GM23338 (cell line): ENCODE measurements at regions not wholly inside any gene's neighbourhood (a gene's known extent, or its start where the extent isn't known, plus 50 kb on each side); places are given as distances from the start of the nearest gene placed in this dataset.

Experiments
- ATAC-seq: fragments of 200-7000 bp; cut with Tn5 transposase; 3 replicates; pipeline ENCODE4 v1.9.1; 2020
- DNase-seq: peaks from one replicate; pipeline ENCODE4 v3.0.0-alpha.2; 2015; ENCODE audit warnings: low spot score
- H2AFZ ChIP-seq: fragments of 200-600 bp; sonication (generic); 2 replicates; pipeline ENCODE4 v1.8.0; 2016; ENCODE audit warnings: antibody characterized with exemption, mild to moderate bottlenecking, moderate library complexity
- H3F3A ChIP-seq: fragments of 200-600 bp; sonication (generic); replicated peaks from 2 replicates; pipeline ENCODE4 v1.8.0; 2017; ENCODE audit warnings: antibody characterized with exemption, mixed run types, low read depth
- H3K27ac ChIP-seq: fragments of 200-600 bp; sonication (generic); 2 replicates; pipeline ENCODE4 v1.6.1; 2016; ENCODE audit warnings: low read depth
- H3K27me3 ChIP-seq: fragments of 200-600 bp; sonication (generic); 2 replicates; pipeline ENCODE4 v1.8.0; 2016; ENCODE audit warnings: mild to moderate bottlenecking, mixed run types, moderate library complexity; ENCODE audit not compliant: insufficient read depth
- H3K36me3 ChIP-seq: fragments of 200-600 bp; sonication (generic); 2 replicates; pipeline ENCODE4 v1.8.0; 2016; ENCODE audit warnings: mild to moderate bottlenecking; ENCODE audit not compliant: insufficient read depth
- H3K4me1 ChIP-seq: fragments of 200-600 bp; sonication (generic); 2 replicates; pipeline ENCODE4 v1.8.0; 2016; ENCODE audit warnings: mild to moderate bottlenecking, moderate library complexity; ENCODE audit not compliant: insufficient read depth
- H3K4me2 ChIP-seq: fragments of 200-600 bp; sonication (generic); 2 replicates; pipeline ENCODE4 v1.7.1; 2017; ENCODE audit warnings: mixed run types
- H3K4me3 ChIP-seq: fragments of 200-600 bp; sonication (generic); 2 replicates; pipeline ENCODE4 v1.6.1; 2016; ENCODE audit warnings: mixed run types
- H3K79me2 ChIP-seq: fragments of 200-600 bp; sonication (generic); replicated peaks from 2 replicates; pipeline ENCODE4 v1.8.0; 2017; ENCODE audit warnings: mild to moderate bottlenecking; ENCODE audit not compliant: insufficient read depth
- H3K9me2 ChIP-seq: fragments of 200-600 bp; sonication (generic); 2 replicates; pipeline ENCODE4 v1.8.0; 2017; ENCODE audit not compliant: insufficient read depth
- H4K20me1 ChIP-seq: fragments of 200-600 bp; sonication (generic); replicated peaks from 2 replicates; pipeline ENCODE4 v1.8.0; 2017; ENCODE audit warnings: mild to moderate bottlenecking; ENCODE audit not compliant: insufficient read depth
- H3K27ac Mint-ChIP-seq: 2 replicates; pipeline ENCODE4 v1.8.0; 2020; ENCODE audit warnings: inconsistent platforms, mild to moderate bottlenecking, moderate library complexity, mixed read lengths
- H3K27me3 Mint-ChIP-seq: 3 replicates; pipeline ENCODE4 v1.8.0; 2022; ENCODE audit warnings: low read depth, mild to moderate bottlenecking, moderate library complexity, mixed read lengths, inconsistent platforms; ENCODE audit not compliant: insufficient read depth, poor library complexity
- H3K36me3 Mint-ChIP-seq: 3 replicates; pipeline ENCODE4 v1.8.0; 2021; ENCODE audit warnings: low read depth, mild to moderate bottlenecking, inconsistent platforms, moderate library complexity, mixed read lengths
- H3K4me1 Mint-ChIP-seq: 3 replicates; pipeline ENCODE4 v1.8.0; 2020; ENCODE audit warnings: mild to moderate bottlenecking, inconsistent platforms, mixed read lengths
- H3K4me3 Mint-ChIP-seq: 3 replicates; pipeline ENCODE4 v1.8.0; 2021; ENCODE audit warnings: moderate library complexity, mild to moderate bottlenecking, inconsistent platforms, mixed read lengths
- H3K9me3 Mint-ChIP-seq: 3 replicates; pipeline ENCODE4 v1.8.0; 2020; ENCODE audit warnings: moderate library complexity, mild to moderate bottlenecking, inconsistent platforms, mixed read lengths
- EZH2 ChIP-seq: fragments of 200-600 bp; sonication (generic); IDR thresholded peaks from one replicate; pipeline ENCODE4 v1.8.0; 2017; ENCODE audit warnings: antibody characterized with exemption, mild to moderate bottlenecking, low read depth; ENCODE audit not compliant: unreplicated experiment
- EZH2phosphoT487 ChIP-seq: fragments of 200-600 bp; sonication (generic); IDR thresholded peaks from one replicate; pipeline ENCODE4 v1.8.1; 2018; ENCODE audit warnings: antibody characterized with exemption; ENCODE audit not compliant: unreplicated experiment
- JUNB ChIP-seq: IDR thresholded peaks from one replicate; pipeline ENCODE4 v1.6.1; 2016; ENCODE audit warnings: antibody characterized with exemption; ENCODE audit not compliant: unreplicated experiment
- POLR2AphosphoS5 ChIP-seq: IDR thresholded peaks from 2 replicates; pipeline ENCODE4 v1.6.1; 2016; ENCODE audit warnings: antibody characterized with exemption, low read depth
- STAT1 ChIP-seq: IDR thresholded peaks from one replicate; pipeline ENCODE4 v1.6.1; 2016; ENCODE audit warnings: antibody characterized with exemption; ENCODE audit not compliant: unreplicated experiment
- ZNF114 ChIP-seq: fragments of 250-450 bp; sonication (Bioruptor Pico); IDR thresholded peaks from 2 replicates; pipeline ENCODE4 v1.5.0; 2020; ENCODE audit warnings: mild to moderate bottlenecking, moderate library complexity
- ZNF331 ChIP-seq: fragments of 250-450 bp; sonication (Bioruptor Pico); IDR thresholded peaks from 2 replicates; pipeline ENCODE4 v1.5.0; 2020; ENCODE audit warnings: low read depth, mild to moderate bottlenecking, moderate library complexity
- TF ChIP-seq, protein P1 (sequence below): fragments of 250-450 bp; sonication (Bioruptor Pico); IDR thresholded peaks from 2 replicates; pipeline ENCODE4 v1.5.0; 2020; ENCODE audit warnings: mild to moderate bottlenecking, moderate library complexity
- TF ChIP-seq, protein P2 (sequence below): IDR thresholded peaks from 2 replicates; pipeline ENCODE4 v1.6.1; 2016; ENCODE audit warnings: antibody characterized with exemption
- TF ChIP-seq, protein P3 (sequence below), 2 experiments: fragments of 200-600 bp in 1 of 2; sonication (generic) in 1 of 2; conservative IDR thresholded peaks; 2 replicates each; pipeline versions ENCODE4 v1.5.1 to v1.6.1; 2016 to 2017; ENCODE audit warnings: antibody characterized with exemption in 2 of 2, low read depth in 2 of 2, mild to moderate bottlenecking in 2 of 2, moderate library complexity in 1 of 2

DNA sequence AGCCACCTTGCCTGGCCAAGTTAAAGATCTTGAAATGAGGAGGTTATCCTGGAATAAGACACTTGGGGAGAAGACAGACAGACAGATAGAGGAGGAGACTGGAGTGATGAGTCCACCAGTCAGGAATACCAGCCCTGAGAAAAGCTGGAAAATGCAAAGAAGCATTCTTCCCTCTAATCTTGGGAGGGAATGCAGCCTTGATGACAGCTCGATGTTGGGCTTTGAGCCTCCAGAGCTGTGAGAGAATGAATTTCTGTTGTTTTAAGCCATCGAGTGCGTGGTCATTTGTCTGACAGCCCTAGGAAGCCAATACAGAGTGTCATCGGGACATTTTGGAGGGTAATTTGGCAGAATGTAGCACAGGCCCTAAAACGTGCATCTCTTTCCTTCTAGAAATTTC, 199.1 kb upstream of the IER5L start (continued):
- TF ChIP-seq, protein P1, sequence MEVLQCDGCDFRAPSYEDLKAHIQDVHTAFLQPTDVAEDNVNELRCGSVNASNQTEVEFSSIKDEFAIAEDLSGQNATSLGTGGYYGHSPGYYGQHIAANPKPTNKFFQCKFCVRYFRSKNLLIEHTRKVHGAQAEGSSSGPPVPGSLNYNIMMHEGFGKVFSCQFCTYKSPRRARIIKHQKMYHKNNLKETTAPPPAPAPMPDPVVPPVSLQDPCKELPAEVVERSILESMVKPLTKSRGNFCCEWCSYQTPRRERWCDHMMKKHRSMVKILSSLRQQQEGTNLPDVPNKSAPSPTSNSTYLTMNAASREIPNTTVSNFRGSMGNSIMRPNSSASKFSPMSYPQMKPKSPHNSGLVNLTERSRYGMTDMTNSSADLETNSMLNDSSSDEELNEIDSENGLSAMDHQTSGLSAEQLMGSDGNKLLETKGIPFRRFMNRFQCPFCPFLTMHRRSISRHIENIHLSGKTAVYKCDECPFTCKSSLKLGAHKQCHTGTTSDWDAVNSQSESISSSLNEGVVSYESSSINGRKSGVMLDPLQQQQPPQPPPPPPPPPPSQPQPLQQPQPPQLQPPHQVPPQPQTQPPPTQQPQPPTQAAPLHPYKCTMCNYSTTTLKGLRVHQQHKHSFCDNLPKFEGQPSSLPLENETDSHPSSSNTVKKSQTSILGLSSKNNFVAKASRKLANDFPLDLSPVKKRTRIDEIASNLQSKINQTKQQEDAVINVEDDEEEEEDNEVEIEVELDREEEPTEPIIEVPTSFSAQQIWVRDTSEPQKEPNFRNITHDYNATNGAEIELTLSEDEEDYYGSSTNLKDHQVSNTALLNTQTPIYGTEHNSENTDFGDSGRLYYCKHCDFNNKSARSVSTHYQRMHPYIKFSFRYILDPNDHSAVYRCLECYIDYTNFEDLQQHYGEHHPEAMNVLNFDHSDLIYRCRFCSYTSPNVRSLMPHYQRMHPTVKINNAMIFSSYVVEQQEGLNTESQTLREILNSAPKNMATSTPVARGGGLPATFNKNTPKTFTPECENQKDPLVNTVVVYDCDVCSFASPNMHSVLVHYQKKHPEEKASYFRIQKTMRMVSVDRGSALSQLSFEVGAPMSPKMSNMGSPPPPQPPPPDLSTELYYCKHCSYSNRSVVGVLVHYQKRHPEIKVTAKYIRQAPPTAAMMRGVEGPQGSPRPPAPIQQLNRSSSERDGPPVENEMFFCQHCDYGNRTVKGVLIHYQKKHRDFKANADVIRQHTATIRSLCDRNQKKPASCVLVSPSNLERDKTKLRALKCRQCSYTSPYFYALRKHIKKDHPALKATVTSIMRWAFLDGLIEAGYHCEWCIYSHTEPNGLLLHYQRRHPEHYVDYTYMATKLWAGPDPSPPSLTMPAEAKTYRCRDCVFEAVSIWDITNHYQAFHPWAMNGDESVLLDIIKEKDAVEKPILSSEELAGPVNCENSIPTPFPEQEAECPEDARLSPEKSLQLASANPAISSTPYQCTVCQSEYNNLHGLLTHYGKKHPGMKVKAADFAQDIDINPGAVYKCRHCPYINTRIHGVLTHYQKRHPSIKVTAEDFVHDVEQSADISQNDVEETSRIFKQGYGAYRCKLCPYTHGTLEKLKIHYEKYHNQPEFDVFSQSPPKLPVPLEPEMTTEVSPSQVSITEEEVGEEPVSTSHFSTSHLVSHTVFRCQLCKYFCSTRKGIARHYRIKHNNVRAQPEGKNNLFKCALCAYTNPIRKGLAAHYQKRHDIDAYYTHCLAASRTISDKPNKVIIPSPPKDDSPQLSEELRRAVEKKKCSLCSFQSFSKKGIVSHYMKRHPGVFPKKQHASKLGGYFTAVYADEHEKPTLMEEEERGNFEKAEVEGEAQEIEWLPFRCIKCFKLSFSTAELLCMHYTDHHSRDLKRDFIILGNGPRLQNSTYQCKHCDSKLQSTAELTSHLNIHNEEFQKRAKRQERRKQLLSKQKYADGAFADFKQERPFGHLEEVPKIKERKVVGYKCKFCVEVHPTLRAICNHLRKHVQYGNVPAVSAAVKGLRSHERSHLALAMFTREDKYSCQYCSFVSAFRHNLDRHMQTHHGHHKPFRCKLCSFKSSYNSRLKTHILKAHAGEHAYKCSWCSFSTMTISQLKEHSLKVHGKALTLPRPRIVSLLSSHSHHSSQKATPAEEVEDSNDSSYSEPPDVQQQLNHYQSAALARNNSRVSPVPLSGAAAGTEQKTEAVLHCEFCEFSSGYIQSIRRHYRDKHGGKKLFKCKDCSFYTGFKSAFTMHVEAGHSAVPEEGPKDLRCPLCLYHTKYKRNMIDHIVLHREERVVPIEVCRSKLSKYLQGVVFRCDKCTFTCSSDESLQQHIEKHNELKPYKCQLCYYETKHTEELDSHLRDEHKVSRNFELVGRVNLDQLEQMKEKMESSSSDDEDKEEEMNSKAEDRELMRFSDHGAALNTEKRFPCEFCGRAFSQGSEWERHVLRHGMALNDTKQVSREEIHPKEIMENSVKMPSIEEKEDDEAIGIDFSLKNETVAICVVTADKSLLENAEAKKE (CRISPR knock-in tag), result no peak
- TF ChIP-seq ZNF331 (CRISPR knock-in tag), result no peak
- TF ChIP-seq EZH2, result no peak
- TF ChIP-seq, protein P2, sequence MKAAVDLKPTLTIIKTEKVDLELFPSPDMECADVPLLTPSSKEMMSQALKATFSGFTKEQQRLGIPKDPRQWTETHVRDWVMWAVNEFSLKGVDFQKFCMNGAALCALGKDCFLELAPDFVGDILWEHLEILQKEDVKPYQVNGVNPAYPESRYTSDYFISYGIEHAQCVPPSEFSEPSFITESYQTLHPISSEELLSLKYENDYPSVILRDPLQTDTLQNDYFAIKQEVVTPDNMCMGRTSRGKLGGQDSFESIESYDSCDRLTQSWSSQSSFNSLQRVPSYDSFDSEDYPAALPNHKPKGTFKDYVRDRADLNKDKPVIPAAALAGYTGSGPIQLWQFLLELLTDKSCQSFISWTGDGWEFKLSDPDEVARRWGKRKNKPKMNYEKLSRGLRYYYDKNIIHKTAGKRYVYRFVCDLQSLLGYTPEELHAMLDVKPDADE, result no peak

DNA sequence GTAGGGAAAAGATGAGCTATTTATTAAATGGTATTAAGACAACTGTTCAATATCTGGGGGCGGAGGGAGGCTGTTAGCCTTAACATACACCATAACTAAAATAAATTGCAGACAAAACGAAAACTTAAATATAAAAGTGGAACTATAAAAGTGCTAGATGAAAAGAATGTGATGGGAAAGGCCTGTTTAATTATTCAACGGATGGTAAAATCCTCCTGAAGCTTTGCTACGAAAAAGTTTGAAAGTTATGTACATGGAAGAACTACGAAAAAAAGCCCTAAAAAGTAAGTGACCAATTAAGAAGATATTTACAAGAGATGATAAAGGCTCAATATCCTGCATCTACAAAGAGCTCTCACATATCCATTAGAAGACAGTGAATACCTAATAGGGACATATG, 197.8 kb upstream of the IER5L start:
- Histone ChIP-seq H3K4me1 (no peaks in the 10 kb centered on the region), H3K36me3 (no peaks in the 10 kb centered on the region), H2AFZ (no peak overlapping the region), H3F3A (0 out of 2 replicates have a peak, but pooled peaks cover 3% of the 10 kb centered on the region), H4K20me1 (no peaks in the 10 kb centered on the region), H3K79me2 (no peaks in the 10 kb centered on the region), H3K27ac (no peak overlapping the region), H3K9me2 (no peaks in the 10 kb centered on the region), H3K27me3 (no peaks in the 10 kb centered on the region), H3K4me2 (no peak overlapping the region), H3K4me3 (no peak overlapping the region)
- peaks cover 16% of the 10 kb centered on the region for H3K4me1 Mint-ChIP-seq
- peaks cover 9% of the 10 kb centered on the region; the same call in 1 of the 3 replicates for H3K9me3 Mint-ChIP-seq
- H3K4me3 Mint-ChIP-seq, result no peak overlapping the region
- no peak for ATAC-seq
- H3K27ac Mint-ChIP-seq, result no peak overlapping the region
- H3K36me3 Mint-ChIP-seq, result no peaks in the 10 kb centered on the region
- H3K27me3 Mint-ChIP-seq, result peaks cover 4% of the 10 kb centered on the region
- DNase-seq, result no peak
- TF ChIP-seq STAT1 (no peak), EZH2phosphoT487 (no peak), ZNF114 (CRISPR knock-in tag) (no peak), ZNF331 (CRISPR knock-in tag) (no peak), EZH2 (no peak), JUNB (no peak), POLR2AphosphoS5 (no peak)
- TF ChIP-seq, protein P3, sequence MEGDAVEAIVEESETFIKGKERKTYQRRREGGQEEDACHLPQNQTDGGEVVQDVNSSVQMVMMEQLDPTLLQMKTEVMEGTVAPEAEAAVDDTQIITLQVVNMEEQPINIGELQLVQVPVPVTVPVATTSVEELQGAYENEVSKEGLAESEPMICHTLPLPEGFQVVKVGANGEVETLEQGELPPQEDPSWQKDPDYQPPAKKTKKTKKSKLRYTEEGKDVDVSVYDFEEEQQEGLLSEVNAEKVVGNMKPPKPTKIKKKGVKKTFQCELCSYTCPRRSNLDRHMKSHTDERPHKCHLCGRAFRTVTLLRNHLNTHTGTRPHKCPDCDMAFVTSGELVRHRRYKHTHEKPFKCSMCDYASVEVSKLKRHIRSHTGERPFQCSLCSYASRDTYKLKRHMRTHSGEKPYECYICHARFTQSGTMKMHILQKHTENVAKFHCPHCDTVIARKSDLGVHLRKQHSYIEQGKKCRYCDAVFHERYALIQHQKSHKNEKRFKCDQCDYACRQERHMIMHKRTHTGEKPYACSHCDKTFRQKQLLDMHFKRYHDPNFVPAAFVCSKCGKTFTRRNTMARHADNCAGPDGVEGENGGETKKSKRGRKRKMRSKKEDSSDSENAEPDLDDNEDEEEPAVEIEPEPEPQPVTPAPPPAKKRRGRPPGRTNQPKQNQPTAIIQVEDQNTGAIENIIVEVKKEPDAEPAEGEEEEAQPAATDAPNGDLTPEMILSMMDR (conservative IDR thresholded peaks at IDR 0.05; ENCODE audit: low read depth in 2 of 2), result no peak
